Hematopoietic multipotent progenitor cell treated with erythropoietin and hydrocortisone succinate and interleukin-3 and kit ligand, for 4 days (in vitro differentiated cells): ENCODE measurements at regions not wholly inside any gene's neighbourhood (a gene's known extent, or its start where the extent isn't known, plus 50 kb on each side); places are given as distances from the start of the nearest gene placed in this dataset.
"Not testable (repeated sequence)": the region's sequence is repeated elsewhere in the genome, so short reads cannot be mapped to it uniquely, and the experiment has no call there.

Experiments
- DNase-seq: peaks from one replicate; pipeline ENCODE4 v3.0.0-alpha.2; 2015

GRCh38 chr3:180424305-180424704, 177.7 kb upstream of the TTC14 start:
- not testable (repeated sequence) for DNase-seq

DNA sequence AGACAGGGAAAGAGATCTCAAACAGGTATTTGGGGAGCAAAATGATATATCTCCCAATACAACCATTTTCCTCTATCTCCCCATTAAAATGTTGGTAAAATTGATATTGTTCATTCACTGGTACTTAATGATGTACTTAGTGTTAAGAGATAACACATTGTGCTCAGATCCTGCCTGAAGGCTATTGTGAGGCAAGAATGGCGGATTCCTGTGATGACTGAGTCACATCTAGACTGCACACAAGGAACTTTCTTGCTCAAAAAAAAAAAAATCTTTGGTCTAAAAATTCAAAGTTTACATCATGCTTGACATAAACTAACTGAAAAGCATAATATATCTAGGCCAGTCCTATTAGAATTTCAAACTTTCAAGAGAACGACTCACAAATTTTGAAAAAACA, 171.1 kb upstream of the TTC14 start:
- DNase-seq = no peak

DNA sequence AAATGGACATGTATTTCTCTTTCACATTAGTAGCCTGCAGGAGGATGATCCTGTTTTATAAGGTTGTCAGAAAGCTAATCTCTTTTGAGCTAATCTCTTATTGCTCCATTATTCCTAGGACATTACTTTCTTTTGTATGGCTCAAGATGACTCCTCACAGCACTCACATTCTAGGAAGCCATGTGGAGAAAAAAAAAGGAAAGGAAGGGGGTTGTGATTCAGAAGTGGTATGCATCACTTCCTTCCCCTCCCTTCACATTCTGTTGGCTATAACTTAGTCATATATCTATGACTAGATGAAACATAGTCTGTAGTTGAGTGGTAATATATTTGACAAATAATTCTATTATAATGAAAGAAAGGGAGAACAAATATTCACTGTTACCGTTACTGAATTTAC, 168.8 kb upstream of the TTC14 start:
- no peak for DNase-seq

DNA sequence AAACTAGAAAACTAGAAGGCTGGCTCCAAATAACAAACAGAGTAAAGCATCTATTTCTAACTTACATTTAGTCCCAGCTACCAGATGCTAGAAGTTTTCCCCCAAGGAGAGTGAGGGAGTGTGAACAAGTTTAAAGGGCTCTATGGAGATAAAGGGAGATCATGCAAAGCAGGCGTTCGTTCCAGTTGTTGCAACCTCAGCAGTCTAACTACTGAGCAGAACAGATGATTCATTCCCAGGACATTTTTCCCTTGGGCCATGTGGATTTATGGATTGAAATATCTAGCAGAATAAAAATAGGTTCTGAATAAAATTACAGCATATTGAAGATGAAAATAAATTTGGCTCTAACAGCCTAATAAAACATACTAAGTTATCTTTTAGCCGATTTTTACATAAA, 154.8 kb upstream of the TTC14 start:
- DNase-seq = no peak

DNA sequence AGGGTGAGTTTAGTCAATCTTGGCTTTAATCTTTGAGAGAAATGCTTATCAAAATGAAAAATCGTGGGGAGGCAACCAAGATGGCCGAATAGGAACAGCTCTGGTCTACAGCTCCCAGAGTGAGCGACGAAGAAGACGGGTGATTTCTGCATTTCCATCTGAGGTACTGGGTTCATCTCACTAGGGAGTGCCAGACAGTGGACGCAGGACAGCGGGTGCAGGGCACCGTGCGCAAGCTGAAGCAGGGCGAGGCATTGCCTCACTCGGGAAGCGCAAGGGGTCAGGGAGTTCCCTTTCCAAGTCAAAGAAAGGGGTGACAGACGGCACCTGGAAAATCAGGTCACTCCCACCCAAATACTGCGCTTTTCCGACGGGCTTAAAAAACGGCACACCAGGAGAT, 153.6 kb upstream of the TTC14 start:
- not testable (repeated sequence) for DNase-seq

- DNase-seq = no peak
Measured at GRCh38 chr3:180457225-180457624, 144.7 kb upstream of the TTC14 start.

- DNase-seq = no peak
Measured at GRCh38 chr3:180466401-180467011, 135.5 kb upstream of the TTC14 start.

GRCh38 chr3:180467177-180467576, 134.8 kb upstream of the TTC14 start:
- no peak for DNase-seq

- DNase-seq = no peak
Measured at GRCh38 chr3:180469149-180469548, 132.8 kb upstream of the TTC14 start.

- DNase-seq = no peak
Measured at GRCh38 chr3:180478695-180479094, 123.3 kb upstream of the TTC14 start.

GRCh38 chr3:180492047-180492446, 109.9 kb upstream of the TTC14 start:
- no peak for DNase-seq

GRCh38 chr3:180496995-180497394, 105.0 kb upstream of the TTC14 start:
- no peak for DNase-seq

- DNase-seq = no peak
Measured at GRCh38 chr3:180516368-180516767, 85.6 kb upstream of the TTC14 start.

DNA sequence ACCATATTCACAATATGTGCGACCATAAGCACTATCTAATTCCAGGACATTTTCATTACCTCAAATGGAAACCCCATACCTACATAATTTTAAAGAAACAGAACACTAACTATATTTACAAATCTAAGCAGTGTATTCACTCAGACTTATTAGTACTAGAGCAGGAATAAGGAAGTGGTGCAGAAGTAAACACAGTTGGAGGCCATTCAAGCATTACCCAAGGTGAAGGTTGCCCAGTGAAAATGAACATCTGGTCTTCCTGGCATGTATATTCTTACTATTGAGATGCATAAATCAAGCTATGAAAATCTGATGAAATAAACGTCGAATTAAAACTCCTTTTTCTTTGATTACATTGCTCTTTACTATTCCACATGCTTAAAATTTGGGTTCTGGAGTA, 78.9 kb upstream of the TTC14 start:
- no peak for DNase-seq

DNA sequence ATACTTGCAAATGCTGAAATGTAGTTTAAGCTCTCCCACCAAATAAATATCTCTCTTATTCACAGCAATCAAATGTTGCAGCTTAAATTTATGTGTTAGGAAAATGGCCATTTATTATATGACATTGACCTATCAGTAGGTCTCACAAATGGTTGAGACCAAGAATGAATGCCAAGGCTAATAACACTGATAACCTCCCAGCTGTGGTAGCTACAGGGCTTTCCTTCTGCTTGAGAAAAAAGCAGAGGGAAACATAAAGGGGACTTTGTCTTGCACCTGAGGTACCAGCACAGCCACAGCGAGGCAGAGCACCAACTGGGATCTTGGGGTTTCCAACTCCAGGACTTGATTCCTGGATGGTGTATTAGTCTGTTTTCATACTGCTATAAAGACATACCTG, 73.1 kb upstream of the TTC14 start:
- DNase-seq = no peak

- no peak for DNase-seq
Measured at GRCh38 chr3:180529778-180530177, 72.2 kb upstream of the TTC14 start.

DNA sequence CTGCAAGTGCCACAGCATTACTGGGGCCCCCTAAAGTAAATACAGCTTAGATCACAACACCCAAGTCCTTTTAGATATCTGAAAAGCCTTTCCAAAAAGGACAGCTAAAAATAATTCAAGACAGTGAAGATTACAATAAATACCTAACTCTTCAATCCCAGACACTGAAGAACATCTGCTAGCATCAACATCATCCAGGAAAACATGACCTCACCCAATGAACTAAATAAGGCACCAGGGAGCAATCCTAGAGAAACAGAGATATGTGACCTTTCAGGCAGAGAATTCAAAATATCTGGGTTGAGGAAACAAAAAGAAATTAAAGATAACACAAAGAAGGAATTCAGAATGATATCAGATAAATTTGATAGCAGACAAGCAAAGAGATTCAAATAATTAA, 71.7 kb upstream of the TTC14 start:
- DNase-seq = no peak

- no peak for DNase-seq
Measured at GRCh38 chr3:180531303-180532278, 70.4 kb upstream of the TTC14 start.

GRCh38 chr3:180534828-180535227, 67.1 kb upstream of the TTC14 start:
- no peak for DNase-seq

GRCh38 chr3:180538493-180538892, 63.5 kb upstream of the TTC14 start:
- no peak for DNase-seq

GRCh38 chr3:180543877-180544276, 58.1 kb upstream of the TTC14 start:
- no peak for DNase-seq

GRCh38 chr3:180546863-180547262, 55.1 kb upstream of the TTC14 start:
- no peak for DNase-seq

DNA sequence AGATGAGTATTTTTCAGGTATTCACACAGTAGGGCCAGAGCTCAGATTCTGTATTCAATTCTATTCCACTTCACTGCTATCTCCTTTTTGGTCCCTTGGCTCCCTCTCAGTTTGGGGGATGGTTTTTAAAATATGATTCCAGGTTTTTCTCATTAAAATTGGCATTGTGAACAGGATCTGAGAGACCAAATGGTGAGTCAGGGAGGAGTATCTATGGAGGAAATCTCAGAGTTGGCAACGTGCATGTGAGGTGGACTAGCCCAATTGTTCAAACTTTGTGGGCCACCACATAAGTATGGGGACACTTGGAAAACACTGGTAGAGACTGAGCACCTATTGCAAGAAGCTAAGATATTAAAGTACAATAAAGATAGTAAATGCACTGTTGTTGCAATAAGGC, 53.9 kb upstream of the TTC14 start:
- no peak for DNase-seq
